ENCODE measurements at regions not wholly inside any gene's neighbourhood (a gene's known extent, or its start where the extent isn't known, plus 50 kb on each side); places are given as distances from the start of the nearest gene placed in this dataset.
A peak's percentile ranks its signal among the peaks of the same experiment; 100 is the strongest.

DNA sequence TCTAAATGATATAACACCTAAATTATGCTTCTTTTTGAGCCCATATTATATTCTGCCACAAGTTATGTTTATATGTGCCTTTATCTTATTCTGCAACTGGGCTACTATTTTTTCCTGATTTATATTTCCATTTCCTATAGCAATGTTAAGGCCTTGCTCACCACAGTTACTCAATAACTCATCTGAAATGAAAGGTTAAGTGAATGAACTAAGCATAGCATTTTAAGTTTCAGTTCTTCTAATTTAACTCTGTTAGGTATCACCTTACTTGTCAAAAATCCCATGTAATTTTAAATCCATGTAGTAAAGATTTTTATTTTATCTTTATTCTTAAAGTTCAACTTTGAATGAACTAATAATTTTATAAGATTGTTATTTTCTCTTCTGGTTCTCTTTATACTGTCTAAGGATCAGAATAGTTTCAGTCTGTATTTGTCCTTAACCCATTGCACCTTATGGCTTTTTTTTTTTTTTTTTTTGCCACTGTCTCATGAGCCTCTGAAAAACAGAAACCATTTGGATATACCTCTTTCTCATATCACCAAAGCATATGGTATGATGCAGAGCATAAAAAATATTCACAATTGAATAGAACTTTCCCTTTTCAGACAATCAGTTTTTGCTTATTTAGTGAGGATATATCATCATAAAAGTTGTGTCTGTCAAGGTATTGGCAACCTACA is 301.8 kb upstream of the ZWINT start (continued):
- TF ChIP-seq ZBTB40 (IDR thresholded peaks at IDR 0.05; ENCODE audit: borderline replicate concordance) (no peak), PKNOX1 (IDR thresholded peaks at IDR 0.05) (no peak), ESRRA (IDR thresholded peaks at IDR 0.05; ENCODE audit: low read length) (no peak), KDM1A (IDR thresholded peaks at IDR 0.05; ENCODE audit: borderline replicate concordance) (no peak), EGR1 (IDR thresholded peaks at IDR 0.05; ENCODE audit: borderline replicate concordance in 1 of 2, low read depth in 2 of 2, low read length in 2 of 2) (no peak), SPI1 (IDR thresholded peaks at IDR 0.05; ENCODE audit: borderline replicate concordance, insufficient read depth, low read depth, low read length) (peak; percentile 50; the same call in 1 of the 2 replicates), STAT1 (conservative IDR thresholded peaks at IDR 0.05) (no peak)

DNA sequence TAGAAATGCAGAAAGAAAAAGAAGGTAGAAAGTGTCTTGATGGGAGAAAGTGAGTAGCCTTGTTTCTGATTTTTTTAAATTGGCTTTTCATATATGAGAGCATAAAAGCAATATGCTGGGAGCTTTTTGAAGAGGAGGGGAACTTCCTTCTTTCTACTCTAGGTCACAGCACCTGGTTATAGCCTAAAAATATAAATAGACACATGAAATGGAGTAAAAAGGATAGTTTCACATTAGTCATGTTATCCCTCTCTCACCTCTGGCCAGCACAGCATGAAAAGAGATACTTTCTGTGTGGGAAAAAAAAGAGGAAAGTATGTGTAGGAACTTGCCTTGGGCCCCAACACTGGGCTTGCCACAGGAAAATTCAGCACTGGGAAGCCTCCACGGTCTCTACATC is 292.2 kb upstream of the ZWINT start:
- intact Hi-C loops (cut with micrococcal nuclease; ENCODE audit: unreplicated experiment): no loop called here
- Histone ChIP-seq H3K36me3 (ENCODE audit: control insufficient read depth in 2 of 2, insufficient read depth in 2 of 2, low read length in 1 of 2) (no peaks in the 10 kb centered on the region), H3K27ac (ENCODE audit: control insufficient read depth, insufficient read depth) (no peak overlapping the region), H2AFZ (ENCODE audit: control insufficient read depth, low read depth, low read length) (no peak overlapping the region), H3K4me2 (ENCODE audit: control insufficient read depth, insufficient read depth) (no peak overlapping the region), H3K9me3 (replicated peaks; ENCODE audit: control insufficient read depth, insufficient read depth, low read length) (no peaks in the 10 kb centered on the region), H3K4me3 (no peak overlapping the region), H3K4me1 (ENCODE audit: control insufficient read depth, insufficient read depth, low read length) (no peaks in the 10 kb centered on the region), H4K20me1 (ENCODE audit: control insufficient read depth, insufficient read depth) (no peaks in the 10 kb centered on the region), H3K9ac (ENCODE audit: control insufficient read depth, insufficient read depth, low read length) (no peak overlapping the region), H3K79me2 (ENCODE audit: control insufficient read depth, insufficient read depth, low read length) (no peaks in the 10 kb centered on the region), H3K27me3 (replicated peaks in 1 of 2; ENCODE audit: control insufficient read depth in 2 of 2, insufficient read depth in 2 of 2, low read length in 1 of 2) (no peaks in the 10 kb centered on the region)
- WGBS (ENCODE audit: insufficient coverage, insufficient replicate concordance, low lambda C conversion rate, missing lambda C conversion rate): 7% methylated on average over 1 of the region's 1 CpG
- FAIRE-seq (no peak), DNase-seq (ENCODE audit: low read depth, low spot score) (no peak), ATAC-seq (peak; percentile 39)
- TF ChIP-seq NFYA (IDR thresholded peaks at IDR 0.05; ENCODE audit: borderline replicate concordance, low read depth, low read length) (no peak), SREBF1 (IDR thresholded peaks at IDR 0.05; ENCODE audit: low read length) (no peak), EED (IDR thresholded peaks at IDR 0.05; ENCODE audit: low read depth) (0 out of 2 replicates have a peak, but pooled peaks have one; percentile 48), RUNX3 (IDR thresholded peaks at IDR 0.05; ENCODE audit: low read length) (peak; percentile 15), JUNB (IDR thresholded peaks at IDR 0.05) (peak; percentile 49), NFIC (IDR thresholded peaks at IDR 0.05; ENCODE audit: low read depth, low read length) (peak; percentile 52), MEF2A (IDR thresholded peaks at IDR 0.05; ENCODE audit: insufficient read depth, low read depth, low read length) (0 out of 2 replicates have a peak, but pooled peaks have one; percentile 53), JUND (IDR thresholded peaks at IDR 0.05; ENCODE audit: low read depth, low read length) (no peak), FOXM1 (IDR thresholded peaks at IDR 0.05; ENCODE audit: low read depth, low read length) (0 out of 2 replicates have a peak, but pooled peaks have one; percentile 19)
- TF ChIP-seq, protein P1, sequence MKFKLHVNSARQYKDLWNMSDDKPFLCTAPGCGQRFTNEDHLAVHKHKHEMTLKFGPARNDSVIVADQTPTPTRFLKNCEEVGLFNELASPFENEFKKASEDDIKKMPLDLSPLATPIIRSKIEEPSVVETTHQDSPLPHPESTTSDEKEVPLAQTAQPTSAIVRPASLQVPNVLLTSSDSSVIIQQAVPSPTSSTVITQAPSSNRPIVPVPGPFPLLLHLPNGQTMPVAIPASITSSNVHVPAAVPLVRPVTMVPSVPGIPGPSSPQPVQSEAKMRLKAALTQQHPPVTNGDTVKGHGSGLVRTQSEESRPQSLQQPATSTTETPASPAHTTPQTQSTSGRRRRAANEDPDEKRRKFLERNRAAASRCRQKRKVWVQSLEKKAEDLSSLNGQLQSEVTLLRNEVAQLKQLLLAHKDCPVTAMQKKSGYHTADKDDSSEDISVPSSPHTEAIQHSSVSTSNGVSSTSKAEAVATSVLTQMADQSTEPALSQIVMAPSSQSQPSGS (IDR thresholded peaks at IDR 0.05; ENCODE audit: low read length): 0 out of 2 replicates have a peak, but pooled peaks have one; percentile 58
- POLR2A ChIA-PET: no interaction called here
- BruUV-seq (replicated peaks): no TSS peak
- RAD21 ChIA-PET (ENCODE audit: unreplicated experiment): no interaction called here
- SMC1A ChIA-PET (ENCODE audit: uncharacterized antibody, unreplicated experiment): no interaction called here
- CTCF ChIA-PET: no interaction called here
- in situ Hi-C loops (cut with MboI): no loop called here

All from GM12878 (cell line).